ENCODE measurements at regions not wholly inside any gene's neighbourhood (a gene's known extent, or its start where the extent isn't known, plus 50 kb on each side); places are given as distances from the start of the nearest gene placed in this dataset.

DNA sequence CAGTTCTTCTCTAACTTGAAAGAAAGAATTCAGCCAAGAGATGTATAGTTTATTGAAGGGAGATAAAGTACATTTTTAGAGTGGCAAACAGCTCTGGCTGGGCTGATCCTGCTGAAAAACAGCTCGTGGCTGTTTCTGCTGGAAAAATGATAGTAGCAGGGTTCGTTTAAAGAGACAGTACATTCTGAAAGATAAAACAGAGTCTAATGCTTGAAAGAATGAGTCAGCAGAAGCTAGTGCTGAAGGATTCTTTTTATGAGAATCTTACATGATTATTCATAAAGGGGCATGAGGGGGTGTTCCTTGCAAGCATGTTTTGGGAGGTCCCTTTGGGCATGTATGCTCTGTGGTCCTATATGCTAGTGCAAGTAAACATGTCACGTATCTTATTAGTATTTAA lies 790.0 kb downstream of the PCDH18 start:
- ATAC-seq (no peak), DNase-seq (ENCODE audit: low read depth, low spot score) (no peak), FAIRE-seq (no peak)
- H3K36me3 ChIP-seq (ENCODE audit: control insufficient read depth in 2 of 2, insufficient read depth in 2 of 2, low read length in 1 of 2), result no peaks in the 10 kb centered on the region
- ChIA-PET POLR2A (no interaction called here), SMC1A (ENCODE audit: uncharacterized antibody, unreplicated experiment) (interaction anchor here (1.9 to 2.3 kb wide), 2 partner anchors 9 to 12 kb away, joined by 6 to 8 read pairs; no protein-coding TSS in a partner anchor), CTCF (interaction anchor here (1.7 kb wide), 1 partner anchor 122 kb away, joined by 4 read pairs; no protein-coding TSS in a partner anchor), RAD21 (ENCODE audit: unreplicated experiment) (no interaction called here)
- no peaks in the 10 kb centered on the region for H3K79me2 ChIP-seq (ENCODE audit: control insufficient read depth, insufficient read depth, low read length)
- no peaks in the 10 kb centered on the region for H3K9me3 ChIP-seq (replicated peaks; ENCODE audit: control insufficient read depth, insufficient read depth, low read length)
- no peak overlapping the region for H2AFZ ChIP-seq (ENCODE audit: control insufficient read depth, low read depth, low read length)
- in situ Hi-C loops (cut with MboI) (no loop called here), intact Hi-C loops (cut with micrococcal nuclease; ENCODE audit: unreplicated experiment) (no loop called here)
- H3K27ac ChIP-seq (ENCODE audit: control insufficient read depth, insufficient read depth), result no peak overlapping the region
- H3K9ac ChIP-seq (ENCODE audit: control insufficient read depth, insufficient read depth, low read length), result no peak overlapping the region
- BruUV-seq (replicated peaks), result no TSS peak
- no peak overlapping the region for H3K4me3 ChIP-seq
- no peaks in the 10 kb centered on the region for H3K4me1 ChIP-seq (ENCODE audit: control insufficient read depth, insufficient read depth, low read length)
- 9% methylated on average over 3 of the region's 3 CpGs for WGBS (ENCODE audit: insufficient coverage, insufficient replicate concordance, low lambda C conversion rate, missing lambda C conversion rate)
- no peaks in the 10 kb centered on the region for H4K20me1 ChIP-seq (ENCODE audit: control insufficient read depth, insufficient read depth)
- TF ChIP-seq BACH1 (IDR thresholded peaks at IDR 0.05; ENCODE audit: borderline replicate concordance) (no peak), MEF2B (IDR thresholded peaks at IDR 0.05; ENCODE audit: partially characterized antibody, poor library complexity, severe bottlenecking) (no peak), YBX1 (IDR thresholded peaks at IDR 0.05) (no peak), TARDBP (IDR thresholded peaks at IDR 0.05; ENCODE audit: borderline replicate concordance) (no peak), NFXL1 (IDR thresholded peaks at IDR 0.05; ENCODE audit: borderline replicate concordance) (no peak), MEF2A (IDR thresholded peaks at IDR 0.05; ENCODE audit: insufficient read depth, low read depth, low read length) (no peak), BRCA1 (IDR thresholded peaks at IDR 0.05; ENCODE audit: low read depth, low read length) (no peak), GATAD2B (conservative IDR thresholded peaks at IDR 0.05; ENCODE audit: low read depth) (no peak), EGR1 (IDR thresholded peaks at IDR 0.05; ENCODE audit: borderline replicate concordance in 1 of 2, low read depth in 2 of 2, low read length in 2 of 2) (no peak), ZNF274 (IDR thresholded peaks at IDR 0.05; ENCODE audit: insufficient read depth, insufficient read length) (no peak), HDGF (IDR thresholded peaks at IDR 0.05) (no peak), SIX5 (IDR thresholded peaks at IDR 0.05; ENCODE audit: low read depth, low read length, severe bottlenecking) (no peak), SRF (IDR thresholded peaks at IDR 0.05; ENCODE audit: low read depth in 2 of 2, low read length in 2 of 2) (no peak), TBL1XR1 (IDR thresholded peaks at IDR 0.05; ENCODE audit: low read depth, low read length) (no peak), NR2F1 (conservative IDR thresholded peaks at IDR 0.05) (no peak), KLF5 (IDR thresholded peaks at IDR 0.05; ENCODE audit: partially characterized antibody) (no peak), TCF3 (IDR thresholded peaks at IDR 0.05; ENCODE audit: borderline replicate concordance, insufficient read depth, low read depth, low read length) (no peak)
- TF ChIP-seq, protein P1, sequence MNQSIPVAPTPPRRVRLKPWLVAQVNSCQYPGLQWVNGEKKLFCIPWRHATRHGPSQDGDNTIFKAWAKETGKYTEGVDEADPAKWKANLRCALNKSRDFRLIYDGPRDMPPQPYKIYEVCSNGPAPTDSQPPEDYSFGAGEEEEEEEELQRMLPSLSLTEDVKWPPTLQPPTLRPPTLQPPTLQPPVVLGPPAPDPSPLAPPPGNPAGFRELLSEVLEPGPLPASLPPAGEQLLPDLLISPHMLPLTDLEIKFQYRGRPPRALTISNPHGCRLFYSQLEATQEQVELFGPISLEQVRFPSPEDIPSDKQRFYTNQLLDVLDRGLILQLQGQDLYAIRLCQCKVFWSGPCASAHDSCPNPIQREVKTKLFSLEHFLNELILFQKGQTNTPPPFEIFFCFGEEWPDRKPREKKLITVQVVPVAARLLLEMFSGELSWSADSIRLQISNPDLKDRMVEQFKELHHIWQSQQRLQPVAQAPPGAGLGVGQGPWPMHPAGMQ (IDR thresholded peaks at IDR 0.05; ENCODE audit: borderline replicate concordance), result no peak
- TF ChIP-seq, protein P2, sequence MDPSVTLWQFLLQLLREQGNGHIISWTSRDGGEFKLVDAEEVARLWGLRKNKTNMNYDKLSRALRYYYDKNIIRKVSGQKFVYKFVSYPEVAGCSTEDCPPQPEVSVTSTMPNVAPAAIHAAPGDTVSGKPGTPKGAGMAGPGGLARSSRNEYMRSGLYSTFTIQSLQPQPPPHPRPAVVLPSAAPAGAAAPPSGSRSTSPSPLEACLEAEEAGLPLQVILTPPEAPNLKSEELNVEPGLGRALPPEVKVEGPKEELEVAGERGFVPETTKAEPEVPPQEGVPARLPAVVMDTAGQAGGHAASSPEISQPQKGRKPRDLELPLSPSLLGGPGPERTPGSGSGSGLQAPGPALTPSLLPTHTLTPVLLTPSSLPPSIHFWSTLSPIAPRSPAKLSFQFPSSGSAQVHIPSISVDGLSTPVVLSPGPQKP (IDR thresholded peaks at IDR 0.05; ENCODE audit: low read depth, low read length), result no peak
- no peak overlapping the region for H3K4me2 ChIP-seq (ENCODE audit: control insufficient read depth, insufficient read depth)
- H3K27me3 ChIP-seq (replicated peaks in 1 of 2; ENCODE audit: control insufficient read depth in 2 of 2, insufficient read depth in 2 of 2, low read length in 1 of 2), result no peaks in the 10 kb centered on the region
